Activated CD4-positive, alpha-beta memory T cell treated with anti-CD3 and anti-CD28 coated beads, Interleukin-2, amount 10 ng/mL, durations not matched to agents 7 days and 5 days (primary cell): ENCODE measurements at regions not wholly inside any gene's neighbourhood (a gene's known extent, or its start where the extent isn't known, plus 50 kb on each side); places are given as distances from the start of the nearest gene placed in this dataset.

Experiments
- CTCF ChIA-PET: fragments of 350-600 bp; sonication (Branson Sonifier 250); formaldehyde crosslinking; loops from one replicate; lab custom pipeline; 2021; ENCODE audit warnings: antibody characterized with exemption, inconsistent platforms; lab: Charles Lee
- POLR2A ChIA-PET: fragments of 350-600 bp; sonication (Branson Sonifier 250); formaldehyde crosslinking; loops from one replicate; lab custom pipeline; 2021; ENCODE audit warnings: antibody characterized with exemption; lab: Charles Lee
- DNase-seq: peaks from one replicate; pipeline ENCODE4 v3.0.0-alpha.2; 2020
- H3K27ac Mint-ChIP-seq: one replicate; pipeline ENCODE4 v1.8.0; 2021; ENCODE audit warnings: mild to moderate bottlenecking, mixed read lengths
- H3K27me3 Mint-ChIP-seq: one replicate; pipeline ENCODE4 v1.8.0; 2021; ENCODE audit warnings: mixed read lengths
- H3K36me3 Mint-ChIP-seq: one replicate; pipeline ENCODE4 v1.8.0; 2021; ENCODE audit warnings: low read depth, mixed read lengths
- H3K4me1 Mint-ChIP-seq: one replicate; pipeline ENCODE4 v1.8.0; 2021; ENCODE audit warnings: mixed read lengths
- H3K4me3 Mint-ChIP-seq: one replicate; pipeline ENCODE4 v1.8.0; 2021; ENCODE audit warnings: mild to moderate bottlenecking, mixed read lengths
- H3K9me3 Mint-ChIP-seq: one replicate; pipeline ENCODE4 v1.8.0; 2021; ENCODE audit warnings: mixed read lengths

DNA sequence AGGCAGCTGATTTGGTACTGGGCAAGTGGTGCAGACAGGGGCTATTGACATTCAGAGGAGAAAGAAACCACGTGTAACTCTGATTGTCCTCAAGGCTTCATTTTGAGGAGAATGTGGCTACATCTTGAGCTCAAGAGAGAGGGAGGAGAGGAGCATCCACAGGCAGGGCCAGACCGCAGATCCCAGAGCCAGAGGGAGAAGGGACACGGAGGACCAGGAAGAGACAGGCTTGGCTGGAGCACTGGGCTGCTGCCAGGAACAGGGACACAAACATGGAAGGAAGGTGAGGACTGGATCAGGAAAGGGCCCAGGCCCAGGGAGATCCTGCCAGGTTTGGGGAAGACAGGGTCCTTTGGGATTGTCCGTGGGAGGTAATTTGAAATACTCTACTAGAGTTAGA lies 158.3 kb downstream of the GPAM start:
- Mint-ChIP-seq H3K27me3 (no peaks in the 10 kb centered on the region), H3K27ac (no peak overlapping the region), H3K9me3 (peaks cover 4% of the 10 kb centered on the region), H3K36me3 (no peaks in the 10 kb centered on the region), H3K4me1 (no peaks in the 10 kb centered on the region), H3K4me3 (no peak overlapping the region)
- ChIA-PET POLR2A (no interaction called here), CTCF (no interaction called here)
- no peak for DNase-seq

DNA sequence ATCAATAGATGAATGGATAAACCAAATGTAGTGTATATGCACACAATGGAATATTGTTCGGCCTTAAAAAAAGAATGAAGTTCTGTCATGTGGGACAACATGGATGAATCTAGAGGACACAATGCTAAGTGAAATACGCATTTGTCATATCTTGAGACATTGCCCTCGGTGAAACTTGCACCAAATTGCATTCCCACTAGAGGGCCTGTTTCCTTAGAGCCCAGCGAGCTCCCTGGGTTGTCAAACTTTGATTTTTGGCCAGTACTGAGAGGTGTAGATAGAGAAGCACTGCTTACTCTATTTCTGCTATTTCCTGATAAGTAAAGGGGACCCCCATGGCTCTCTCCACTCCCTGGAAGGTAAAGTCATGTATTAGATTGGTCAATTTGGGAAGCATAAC lies 157.1 kb downstream of the GPAM start:
- DNase-seq: no peak
- no peaks in the 10 kb centered on the region for H3K36me3 Mint-ChIP-seq
- POLR2A ChIA-PET: no interaction called here
- H3K9me3 Mint-ChIP-seq: peaks cover 4% of the 10 kb centered on the region
- H3K27me3 Mint-ChIP-seq: no peaks in the 10 kb centered on the region
- no peaks in the 10 kb centered on the region for H3K4me1 Mint-ChIP-seq
- no peak overlapping the region for H3K4me3 Mint-ChIP-seq
- CTCF ChIA-PET: interaction anchor here (1.3 kb wide), 1 partner anchor 111 kb away, joined by 3 read pairs; no protein-coding TSS in a partner anchor
- H3K27ac Mint-ChIP-seq: no peak overlapping the region

GRCh38 chr10:112027731-112028280 lies 155.8 kb downstream of the GPAM start:
- no peak overlapping the region for H3K27ac Mint-ChIP-seq

GRCh38 chr10:112030431-112030830 lies 153.1 kb downstream of the GPAM start:
- no peaks in the 10 kb centered on the region for H3K27me3 Mint-ChIP-seq

More at GRCh38 chr10:112027731-112028280, 155.8 kb downstream of the GPAM start:
- Mint-ChIP-seq H3K27me3 (no peaks in the 10 kb centered on the region), H3K4me3 (no peak overlapping the region), H3K36me3 (no peaks in the 10 kb centered on the region), H3K9me3 (peaks cover 4% of the 10 kb centered on the region), H3K4me1 (no peaks in the 10 kb centered on the region)
- DNase-seq: no peak
- ChIA-PET POLR2A (no interaction called here), CTCF (interaction anchor here (1.3 kb wide), 1 partner anchor 109 kb away, joined by 3 read pairs; no protein-coding TSS in a partner anchor)

GRCh38 chr10:112039823-112040222 lies 143.7 kb downstream of the GPAM start:
- Mint-ChIP-seq H3K9me3 (no peaks in the 10 kb centered on the region), H3K4me1 (no peaks in the 10 kb centered on the region), H3K36me3 (no peaks in the 10 kb centered on the region), H3K27ac (no peak overlapping the region), H3K4me3 (no peak overlapping the region), H3K27me3 (no peaks in the 10 kb centered on the region)
- CTCF ChIA-PET: no interaction called here
- POLR2A ChIA-PET: no interaction called here
- DNase-seq: no peak

More at GRCh38 chr10:112030431-112030830, 153.1 kb downstream of the GPAM start:
- no peak for DNase-seq
- ChIA-PET CTCF (no interaction called here), POLR2A (no interaction called here)
- Mint-ChIP-seq H3K4me3 (no peak overlapping the region), H3K36me3 (no peaks in the 10 kb centered on the region), H3K27ac (no peak overlapping the region), H3K9me3 (peaks cover 4% of the 10 kb centered on the region), H3K4me1 (no peaks in the 10 kb centered on the region)

DNA sequence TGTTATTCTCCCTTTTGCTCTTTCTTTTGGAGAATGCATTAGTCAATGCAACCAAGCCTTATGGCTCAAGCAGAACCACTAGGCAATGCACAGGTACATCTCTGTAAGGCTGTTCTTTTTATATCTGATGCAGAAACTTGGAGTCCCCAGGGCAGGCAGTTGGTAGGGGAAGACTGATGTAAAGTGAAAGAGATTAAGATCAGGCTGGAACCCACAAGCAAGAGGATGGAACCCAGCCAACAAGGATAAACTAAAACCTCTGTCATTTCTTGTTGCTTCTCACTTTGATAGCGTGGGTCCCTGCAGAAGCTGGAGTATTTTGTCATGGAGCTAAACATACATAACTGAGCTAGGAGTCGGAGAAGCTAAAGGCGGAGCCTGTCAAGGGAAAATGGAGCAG lies 142.9 kb downstream of the GPAM start:
- no peaks in the 10 kb centered on the region for H3K27me3 Mint-ChIP-seq
- DNase-seq: no peak
- H3K4me3 Mint-ChIP-seq: no peak overlapping the region
- H3K9me3 Mint-ChIP-seq: peaks cover 2% of the 10 kb centered on the region
- ChIA-PET CTCF (no interaction called here), POLR2A (no interaction called here)
- no peak overlapping the region for H3K27ac Mint-ChIP-seq
- no peaks in the 10 kb centered on the region for H3K36me3 Mint-ChIP-seq
- no peaks in the 10 kb centered on the region for H3K4me1 Mint-ChIP-seq

- Mint-ChIP-seq H3K9me3 (peaks cover 2% of the 10 kb centered on the region), H3K4me1 (no peaks in the 10 kb centered on the region), H3K4me3 (no peak overlapping the region), H3K27me3 (no peaks in the 10 kb centered on the region), H3K27ac (no peak overlapping the region), H3K36me3 (no peaks in the 10 kb centered on the region)
- ChIA-PET POLR2A (no interaction called here), CTCF (no interaction called here)
- no peak for DNase-seq
Measured at GRCh38 chr10:112045938-112046337, 137.6 kb downstream of the GPAM start.

DNA sequence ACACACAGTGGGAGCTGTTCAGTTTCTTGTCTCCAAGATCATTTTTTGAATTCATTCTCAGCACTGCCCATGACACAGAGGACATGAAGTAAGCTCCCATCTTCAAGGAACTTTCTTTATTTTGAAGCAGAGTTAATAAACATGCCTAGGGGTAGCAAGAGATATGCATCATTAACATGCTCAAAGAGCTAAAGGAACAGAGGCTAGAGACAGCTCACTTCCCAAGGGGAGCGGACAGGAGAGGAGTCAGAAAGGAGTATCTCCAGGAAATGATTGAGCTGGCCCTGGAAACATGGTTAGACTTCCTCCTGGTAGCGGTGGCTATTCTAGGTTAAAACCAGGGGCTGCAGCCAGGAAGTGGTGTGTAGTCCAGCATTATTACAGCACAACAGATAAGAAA lies 135.9 kb downstream of the GPAM start:
- no peaks in the 10 kb centered on the region for H3K4me1 Mint-ChIP-seq
- H3K9me3 Mint-ChIP-seq: peaks cover 2% of the 10 kb centered on the region
- no peak for DNase-seq
- H3K4me3 Mint-ChIP-seq: no peak overlapping the region
- H3K36me3 Mint-ChIP-seq: no peaks in the 10 kb centered on the region
- no peaks in the 10 kb centered on the region for H3K27me3 Mint-ChIP-seq
- no peak overlapping the region for H3K27ac Mint-ChIP-seq
- ChIA-PET POLR2A (no interaction called here), CTCF (no interaction called here)

DNA sequence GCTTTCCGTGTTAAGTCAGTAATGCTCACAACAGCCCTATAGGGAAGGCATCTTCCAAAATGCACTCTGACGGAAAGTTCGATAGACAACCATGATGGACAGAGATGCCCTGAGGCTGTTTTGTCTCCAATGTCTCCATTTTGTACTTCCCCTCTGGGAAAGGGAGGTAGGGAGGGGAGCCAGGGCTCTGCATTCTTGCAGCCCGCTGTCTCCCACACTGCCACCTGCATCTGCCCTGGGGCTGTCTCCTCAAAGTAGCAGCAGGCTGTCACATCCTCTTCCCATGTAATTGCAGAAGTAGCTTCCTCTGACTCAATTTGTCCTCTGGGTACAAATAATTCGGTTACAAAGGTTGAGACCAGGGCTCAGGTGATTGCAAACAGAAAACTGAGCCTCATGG lies 131.4 kb downstream of the GPAM start:
- H3K9me3 Mint-ChIP-seq: no peaks in the 10 kb centered on the region
- H3K4me3 Mint-ChIP-seq: no peak overlapping the region
- H3K27me3 Mint-ChIP-seq: no peaks in the 10 kb centered on the region
- no peaks in the 10 kb centered on the region for H3K4me1 Mint-ChIP-seq
- no peaks in the 10 kb centered on the region for H3K36me3 Mint-ChIP-seq
- CTCF ChIA-PET: no interaction called here
- no peak overlapping the region for H3K27ac Mint-ChIP-seq
- DNase-seq: no peak
- POLR2A ChIA-PET: no interaction called here

DNA sequence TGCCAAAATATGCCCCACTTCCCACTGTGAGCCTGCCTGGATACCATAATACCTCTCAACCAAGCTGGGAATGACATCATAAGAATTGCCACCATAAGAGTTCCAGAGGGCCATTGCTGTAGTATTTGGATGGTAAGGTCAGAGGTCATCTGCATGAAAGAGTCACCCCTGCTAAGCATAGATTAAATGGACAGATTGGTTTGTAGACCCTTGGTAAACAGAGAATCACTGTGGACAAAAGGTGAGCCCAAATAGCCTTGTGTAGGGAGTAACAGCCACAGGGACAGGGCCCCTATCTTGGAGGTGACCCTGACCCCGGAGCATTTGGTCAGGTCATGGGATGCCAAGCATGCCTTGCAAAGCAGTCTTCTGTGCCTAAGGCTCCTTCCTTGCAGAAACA lies 129.7 kb downstream of the GPAM start:
- POLR2A ChIA-PET: no interaction called here

GRCh38 chr10:112054516-112054915 lies 129.0 kb downstream of the GPAM start:
- H3K4me3 Mint-ChIP-seq: no peak overlapping the region
- no peaks in the 10 kb centered on the region for H3K9me3 Mint-ChIP-seq
- no peak overlapping the region for H3K27ac Mint-ChIP-seq
- H3K27me3 Mint-ChIP-seq: no peaks in the 10 kb centered on the region
- DNase-seq: no peak
- no peaks in the 10 kb centered on the region for H3K36me3 Mint-ChIP-seq
- ChIA-PET POLR2A (no interaction called here), CTCF (no interaction called here)
- no peaks in the 10 kb centered on the region for H3K4me1 Mint-ChIP-seq

More for the DNA sequence above, 129.7 kb downstream of the GPAM start:
- no peaks in the 10 kb centered on the region for H3K36me3 Mint-ChIP-seq
- DNase-seq: no peak
- no peaks in the 10 kb centered on the region for H3K4me1 Mint-ChIP-seq
- H3K27me3 Mint-ChIP-seq: no peaks in the 10 kb centered on the region
- H3K27ac Mint-ChIP-seq: no peak overlapping the region
- no peaks in the 10 kb centered on the region for H3K9me3 Mint-ChIP-seq
- no peak overlapping the region for H3K4me3 Mint-ChIP-seq
- CTCF ChIA-PET: no interaction called here

- Mint-ChIP-seq H3K27ac (no peak overlapping the region), H3K9me3 (no peaks in the 10 kb centered on the region), H3K4me3 (no peak overlapping the region), H3K4me1 (no peaks in the 10 kb centered on the region), H3K36me3 (no peaks in the 10 kb centered on the region), H3K27me3 (no peaks in the 10 kb centered on the region)
- CTCF ChIA-PET: no interaction called here
- POLR2A ChIA-PET: no interaction called here
- DNase-seq: no peak
Measured at GRCh38 chr10:112057072-112057471, 126.5 kb downstream of the GPAM start.

GRCh38 chr10:112059220-112059619 lies 124.3 kb downstream of the GPAM start:
- Mint-ChIP-seq H3K4me1 (no peaks in the 10 kb centered on the region), H3K9me3 (no peaks in the 10 kb centered on the region), H3K27me3 (no peaks in the 10 kb centered on the region), H3K36me3 (no peaks in the 10 kb centered on the region), H3K27ac (no peak overlapping the region), H3K4me3 (no peak overlapping the region)
- ChIA-PET CTCF (no interaction called here), POLR2A (no interaction called here)
- no peak for DNase-seq

DNA sequence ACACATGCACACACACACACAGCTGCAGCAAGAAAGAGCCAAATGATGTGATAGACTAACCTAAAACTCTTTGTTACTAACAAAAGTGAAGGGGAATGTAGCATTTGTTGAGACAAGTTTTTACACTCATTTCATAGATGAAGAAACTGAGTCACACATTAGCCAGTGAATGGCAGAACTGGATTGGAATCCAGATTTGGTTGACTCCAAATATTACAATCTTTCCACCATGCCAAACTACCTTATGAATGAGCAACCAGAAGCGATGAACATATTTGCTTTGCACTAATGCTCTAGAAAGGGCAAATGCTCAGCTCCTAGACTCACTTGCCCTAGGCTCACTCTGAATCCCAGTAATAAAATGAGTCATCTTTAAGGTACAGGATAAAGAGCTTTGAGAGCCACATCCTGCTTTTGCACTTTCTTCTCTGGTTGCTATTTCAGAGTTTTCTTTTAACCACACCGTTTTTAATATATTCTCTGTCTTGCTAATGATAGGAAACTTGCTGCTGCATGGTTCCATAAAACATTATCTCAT lies 111.9 kb downstream of the GPAM start:
- DNase-seq: no peak
- H3K36me3 Mint-ChIP-seq: no peaks in the 10 kb centered on the region
- H3K27me3 Mint-ChIP-seq: no peaks in the 10 kb centered on the region
- no peaks in the 10 kb centered on the region for H3K9me3 Mint-ChIP-seq
- no peak overlapping the region for H3K4me3 Mint-ChIP-seq
- no peaks in the 10 kb centered on the region for H3K4me1 Mint-ChIP-seq
- H3K27ac Mint-ChIP-seq: no peak overlapping the region
- POLR2A ChIA-PET: no interaction called here
- CTCF ChIA-PET: no interaction called here
